Lower leg skin (tissue), 3 donors: ENCODE measurements at regions not wholly inside any gene's neighbourhood (a gene's known extent, or its start where the extent isn't known, plus 50 kb on each side); places are given as distances from the start of the nearest gene placed in this dataset.

Experiments
- POLR2A ChIP-seq, 2 donors: fragments of 450-650 bp; IDR thresholded peaks; one replicate each; pipeline ENCODE4 v1.6.1; 2016 to 2017; ENCODE audit warnings: antibody characterized with exemption in 2 of 2, mild to moderate bottlenecking in 1 of 2, moderate library complexity in 1 of 2
- TF ChIP-seq, protein P1 (sequence below), 3 donors: fragments of 450-650 bp; IDR thresholded peaks; one replicate each; pipeline ENCODE4 v1.5.1; 2016; ENCODE audit warnings: antibody characterized with exemption in 3 of 3, mild to moderate bottlenecking in 3 of 3, moderate library complexity in 2 of 3

DNA sequence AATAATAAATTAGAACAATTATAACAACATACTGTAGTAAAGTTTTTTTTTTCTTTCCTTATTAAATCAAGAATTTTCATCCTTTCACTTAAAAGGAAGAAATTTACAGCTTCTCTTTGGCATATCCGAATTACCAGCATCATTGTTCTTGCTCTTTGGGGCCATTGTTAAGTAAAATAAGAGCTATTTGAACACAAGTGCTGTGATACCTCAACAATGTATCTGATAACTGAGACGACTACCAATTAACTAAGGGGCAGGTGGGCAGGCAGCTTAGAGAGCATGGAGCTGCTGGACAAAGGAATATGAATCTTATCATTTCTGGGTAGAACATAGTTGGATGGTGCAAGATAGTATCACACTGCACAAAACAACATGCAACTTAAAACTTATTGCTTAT is 719.9 kb upstream of the TMPRSS15 start:
- TF ChIP-seq, protein P1, sequence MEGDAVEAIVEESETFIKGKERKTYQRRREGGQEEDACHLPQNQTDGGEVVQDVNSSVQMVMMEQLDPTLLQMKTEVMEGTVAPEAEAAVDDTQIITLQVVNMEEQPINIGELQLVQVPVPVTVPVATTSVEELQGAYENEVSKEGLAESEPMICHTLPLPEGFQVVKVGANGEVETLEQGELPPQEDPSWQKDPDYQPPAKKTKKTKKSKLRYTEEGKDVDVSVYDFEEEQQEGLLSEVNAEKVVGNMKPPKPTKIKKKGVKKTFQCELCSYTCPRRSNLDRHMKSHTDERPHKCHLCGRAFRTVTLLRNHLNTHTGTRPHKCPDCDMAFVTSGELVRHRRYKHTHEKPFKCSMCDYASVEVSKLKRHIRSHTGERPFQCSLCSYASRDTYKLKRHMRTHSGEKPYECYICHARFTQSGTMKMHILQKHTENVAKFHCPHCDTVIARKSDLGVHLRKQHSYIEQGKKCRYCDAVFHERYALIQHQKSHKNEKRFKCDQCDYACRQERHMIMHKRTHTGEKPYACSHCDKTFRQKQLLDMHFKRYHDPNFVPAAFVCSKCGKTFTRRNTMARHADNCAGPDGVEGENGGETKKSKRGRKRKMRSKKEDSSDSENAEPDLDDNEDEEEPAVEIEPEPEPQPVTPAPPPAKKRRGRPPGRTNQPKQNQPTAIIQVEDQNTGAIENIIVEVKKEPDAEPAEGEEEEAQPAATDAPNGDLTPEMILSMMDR (IDR thresholded peaks at IDR 0.05), result no peak
- TF ChIP-seq POLR2A (IDR thresholded peaks at IDR 0.05), result no peak
